ENCODE measurements at regions not wholly inside any gene's neighbourhood (a gene's known extent, or its start where the extent isn't known, plus 50 kb on each side); places are given as distances from the start of the nearest gene placed in this dataset.

DNA sequence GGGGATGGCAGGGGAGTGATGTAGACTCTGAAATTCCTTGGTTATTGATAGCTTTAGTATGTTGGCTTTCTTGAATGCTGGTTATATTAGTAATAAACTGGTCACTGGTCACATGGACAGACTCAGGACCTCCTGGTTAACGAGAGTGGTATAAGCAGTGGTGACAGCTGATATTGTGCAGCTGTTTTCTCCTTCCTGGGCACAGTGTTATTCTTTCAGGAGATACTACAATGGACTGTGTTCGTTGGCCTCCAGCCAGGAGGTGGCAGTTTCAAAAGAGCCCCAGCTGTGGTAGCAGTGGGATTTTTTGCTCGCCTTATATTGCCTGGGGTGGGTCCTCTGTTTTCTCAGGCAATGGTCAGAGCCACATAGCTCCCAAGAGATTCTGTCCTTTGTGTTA lies 181.6 kb upstream of the RBMS3 start:
- no peak overlapping the region for H3K4me3 ChIP-seq (ENCODE audit: low read depth, low read length)

DNA sequence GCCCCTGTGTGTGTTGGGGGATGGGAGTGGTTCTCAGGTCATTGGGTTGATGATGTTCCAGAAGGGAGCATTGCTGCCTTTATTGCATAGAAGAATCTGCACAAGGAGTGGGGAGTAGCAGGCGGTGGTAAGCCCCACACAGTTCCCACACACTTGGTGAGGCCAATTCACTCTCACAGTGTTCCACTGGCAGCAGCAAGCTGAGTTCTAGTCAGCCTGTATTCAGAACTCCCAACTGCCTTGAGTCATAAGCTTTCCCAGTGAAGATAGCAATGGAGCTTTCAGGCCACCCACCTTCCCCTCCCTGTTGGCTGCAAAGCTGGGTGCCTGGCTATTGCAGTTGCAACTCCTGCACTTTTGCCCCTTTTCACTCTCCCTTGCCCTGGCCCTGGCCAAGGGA lies 181.1 kb upstream of the RBMS3 start:
- no peak overlapping the region for H3K4me3 ChIP-seq (ENCODE audit: low read depth, low read length)

DNA sequence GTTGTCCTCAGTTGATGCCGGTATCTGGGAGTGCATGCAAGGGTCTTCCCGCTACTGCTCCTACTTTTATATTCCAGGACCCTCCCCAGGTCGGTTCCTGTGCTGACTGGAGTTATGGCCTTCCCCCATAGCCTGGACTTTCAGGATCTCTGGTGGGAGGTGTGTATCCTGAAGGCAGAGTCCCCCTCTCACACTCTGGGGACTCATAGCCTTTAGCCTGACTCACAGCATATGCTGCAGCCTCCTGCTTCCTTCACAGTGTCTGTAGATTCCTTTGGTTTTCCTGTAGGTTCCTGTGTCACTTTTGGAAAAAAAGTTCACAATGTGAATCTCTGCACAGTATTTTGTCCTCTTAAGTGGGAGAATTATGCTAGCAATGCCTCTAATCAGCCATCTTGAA lies 180.6 kb upstream of the RBMS3 start:
- no peak overlapping the region for H3K4me3 ChIP-seq (ENCODE audit: low read depth, low read length)

GRCh38 chr3:29128001-29128400 lies 152.9 kb upstream of the RBMS3 start:
- H3K4me3 ChIP-seq (ENCODE audit: low read depth, low read length): no peak overlapping the region

DNA sequence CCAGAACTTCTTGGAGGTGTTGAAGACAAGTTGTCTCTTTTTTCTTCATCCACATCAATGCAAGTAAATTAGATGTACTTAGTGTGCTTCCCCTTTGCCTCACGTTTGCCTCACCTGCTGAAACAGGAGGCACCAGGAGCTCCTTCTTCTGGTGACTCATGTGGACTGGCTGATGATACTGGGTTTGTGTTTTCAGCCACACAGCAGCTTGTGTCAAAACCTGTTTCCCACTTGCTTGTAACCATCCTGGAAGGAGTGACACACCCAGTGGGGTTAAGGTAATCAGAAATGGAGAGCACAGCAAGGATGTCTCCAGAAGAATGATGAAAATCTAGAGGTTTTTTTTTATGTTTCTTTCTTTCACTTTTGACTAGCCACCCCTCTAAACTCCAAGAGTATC lies 143.3 kb upstream of the RBMS3 start:
- no peak overlapping the region for H3K4me3 ChIP-seq (ENCODE audit: low read depth, low read length)

DNA sequence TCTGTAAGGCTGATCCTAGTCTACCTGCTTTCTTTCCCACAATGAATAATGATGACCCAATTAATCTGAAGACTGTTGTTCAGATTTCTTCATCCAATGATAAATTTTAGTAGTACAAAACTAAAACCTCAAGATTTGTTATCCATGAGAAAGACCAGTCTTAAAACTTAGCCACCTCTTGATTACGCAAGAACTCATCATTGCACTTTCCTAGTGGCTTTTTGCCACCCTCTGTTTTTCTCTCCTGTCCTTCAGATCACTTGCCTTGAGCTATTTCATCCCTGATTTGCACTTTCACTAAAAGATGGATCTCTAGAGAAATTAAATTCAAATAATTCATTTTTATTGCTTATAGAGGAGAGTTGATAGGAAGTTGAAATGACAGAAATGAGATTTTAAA lies 142.7 kb upstream of the RBMS3 start:
- no peak overlapping the region for H3K4me3 ChIP-seq (ENCODE audit: low read depth, low read length)

GRCh38 chr3:29140666-29141065 lies 140.2 kb upstream of the RBMS3 start:
- H3K4me3 ChIP-seq (ENCODE audit: low read depth, low read length): no peak overlapping the region

GRCh38 chr3:29141197-29141917 lies 139.5 kb upstream of the RBMS3 start:
- no peak overlapping the region for H3K4me3 ChIP-seq (ENCODE audit: low read depth, low read length)

- H3K4me3 ChIP-seq (ENCODE audit: low read depth, low read length): no peak overlapping the region
Observed at GRCh38 chr3:29141918-29142275, 139.0 kb upstream of the RBMS3 start.

- no peak overlapping the region for H3K4me3 ChIP-seq (ENCODE audit: low read depth, low read length)
Observed at GRCh38 chr3:29143151-29143550, 137.7 kb upstream of the RBMS3 start.

DNA sequence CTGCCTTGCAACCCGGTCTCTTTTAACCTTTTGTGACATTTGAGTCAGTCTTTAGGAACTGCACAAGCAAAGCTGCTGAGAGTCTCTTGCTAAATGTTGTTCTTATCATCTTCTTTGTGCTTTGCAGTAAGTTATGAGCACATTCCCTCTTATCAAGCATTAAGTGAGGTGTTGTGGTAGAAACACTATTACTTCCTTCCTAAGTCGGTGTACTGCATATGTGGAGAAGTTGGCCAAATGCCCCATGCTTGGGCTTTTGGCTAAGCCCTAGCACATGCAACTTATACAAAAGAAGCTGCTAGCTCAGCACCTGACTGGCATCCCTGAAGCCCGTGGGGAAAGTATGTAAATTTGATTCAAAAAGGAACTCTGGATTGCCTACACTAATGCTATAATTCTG lies 136.5 kb upstream of the RBMS3 start:
- H3K4me3 ChIP-seq (ENCODE audit: low read depth, low read length): no peak overlapping the region

DNA sequence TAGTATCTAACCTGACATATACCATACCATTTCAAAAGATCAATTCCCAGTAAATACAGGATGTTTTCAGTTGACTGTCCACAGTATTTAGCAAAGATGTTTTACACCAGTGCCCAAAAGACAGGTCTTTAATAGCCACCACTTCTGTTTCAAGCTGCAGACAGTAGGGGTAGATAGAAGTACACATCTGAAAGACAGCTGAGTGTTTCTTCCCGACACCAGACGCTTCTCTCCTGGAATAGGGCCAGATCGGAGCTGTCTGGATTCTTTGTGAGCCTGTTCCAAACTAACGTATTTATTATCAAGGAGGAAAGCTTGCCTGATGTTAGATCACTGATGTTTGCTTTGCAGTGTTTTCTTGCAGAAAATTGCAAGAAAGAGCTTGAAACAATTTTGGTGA lies 136.1 kb upstream of the RBMS3 start:
- no peak overlapping the region for H3K4me3 ChIP-seq (ENCODE audit: low read depth, low read length)

DNA sequence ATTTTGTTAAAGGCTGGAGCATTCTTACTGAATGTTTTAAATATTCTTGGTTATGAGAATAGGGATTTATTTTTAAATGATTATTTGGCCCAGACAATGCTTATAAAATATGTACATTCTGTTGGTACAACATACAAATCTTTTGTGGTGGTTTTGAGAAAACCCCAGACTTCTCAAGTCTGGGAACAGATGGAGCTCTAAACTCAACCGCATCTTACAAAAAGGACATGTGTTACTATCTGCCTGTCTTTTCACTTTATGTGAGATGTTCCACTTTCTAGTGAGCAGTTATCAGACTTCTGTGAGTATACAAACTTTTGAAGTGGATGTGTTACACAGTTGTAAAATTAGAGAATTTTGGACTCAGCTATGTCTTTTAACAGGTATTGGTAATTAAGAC lies 135.5 kb upstream of the RBMS3 start:
- no peak overlapping the region for H3K4me3 ChIP-seq (ENCODE audit: low read depth, low read length)

- H3K4me3 ChIP-seq (ENCODE audit: low read depth, low read length): no peak overlapping the region
Observed at GRCh38 chr3:29152379-29152778, 128.5 kb upstream of the RBMS3 start.

- no peak overlapping the region for H3K4me3 ChIP-seq (ENCODE audit: low read depth, low read length)
Observed at GRCh38 chr3:29153811-29154210, 127.1 kb upstream of the RBMS3 start.

- no peak overlapping the region for H3K4me3 ChIP-seq (ENCODE audit: low read depth, low read length)
Observed at GRCh38 chr3:29156086-29156715, 124.7 kb upstream of the RBMS3 start.

- no peak overlapping the region for H3K4me3 ChIP-seq (ENCODE audit: low read depth, low read length)
Observed at GRCh38 chr3:29164825-29165224, 116.0 kb upstream of the RBMS3 start.

GRCh38 chr3:29167180-29167579 lies 113.7 kb upstream of the RBMS3 start:
- no peak overlapping the region for H3K4me3 ChIP-seq (ENCODE audit: low read depth, low read length)

GRCh38 chr3:29168081-29168480 lies 112.8 kb upstream of the RBMS3 start:
- no peak overlapping the region for H3K4me3 ChIP-seq (ENCODE audit: low read depth, low read length)

GRCh38 chr3:29168696-29169095 lies 112.2 kb upstream of the RBMS3 start:
- no peak overlapping the region for H3K4me3 ChIP-seq (ENCODE audit: low read depth, low read length)

DNA sequence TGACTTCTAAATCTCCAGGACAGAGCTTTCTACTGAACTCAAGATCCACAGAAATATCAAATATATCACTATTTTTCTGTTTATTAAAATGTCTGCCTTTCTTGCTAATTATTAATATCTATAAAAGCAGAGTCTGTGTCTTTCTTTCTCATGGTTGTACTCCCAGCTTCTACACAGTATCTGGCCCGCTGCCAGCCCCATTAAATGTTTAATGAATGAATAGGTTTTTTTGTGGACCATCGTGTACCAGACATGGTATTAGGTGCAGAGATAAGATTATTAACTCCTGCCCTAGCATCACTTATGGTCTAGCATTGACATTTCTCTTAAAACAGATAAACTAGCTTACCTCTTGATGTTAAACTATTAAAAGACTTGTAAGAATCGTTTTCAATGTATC lies 111.4 kb upstream of the RBMS3 start:
- no peak overlapping the region for H3K4me3 ChIP-seq (ENCODE audit: low read depth, low read length)

- H3K4me3 ChIP-seq (ENCODE audit: low read depth, low read length): no peak overlapping the region
Observed at GRCh38 chr3:29171043-29171990, 109.6 kb upstream of the RBMS3 start.
